ENCODE measurements at regions not wholly inside any gene's neighbourhood (a gene's known extent, or its start where the extent isn't known, plus 50 kb on each side); places are given as distances from the start of the nearest gene placed in this dataset.

DNA sequence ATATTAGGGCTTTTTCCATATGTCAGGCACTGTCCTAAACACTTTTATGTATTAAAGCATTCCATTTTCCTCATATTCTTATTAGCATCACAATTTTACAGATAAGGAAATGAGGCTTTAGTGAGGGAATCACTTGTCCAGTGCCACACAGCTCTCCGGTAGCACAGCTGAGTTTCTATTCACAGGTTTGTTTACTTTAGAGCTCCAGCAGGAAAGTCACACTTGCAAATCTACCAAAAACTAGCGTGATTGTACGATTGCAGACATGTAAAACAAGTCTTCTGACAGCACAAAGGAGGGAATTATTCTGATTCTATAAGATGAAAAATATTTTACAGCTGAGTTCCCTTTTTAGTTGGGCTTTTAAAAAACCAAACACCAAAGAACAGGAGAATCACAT is 472.1 kb downstream of the TMA16 start:
- no peak for DNase-seq (ENCODE audit: low read depth, low spot score)

- DNase-seq (ENCODE audit: low read depth, low spot score): no peak
These were observed 472.8 kb downstream of the TMA16 start for GRCh38 chr4:163967263-163967662.

DNA sequence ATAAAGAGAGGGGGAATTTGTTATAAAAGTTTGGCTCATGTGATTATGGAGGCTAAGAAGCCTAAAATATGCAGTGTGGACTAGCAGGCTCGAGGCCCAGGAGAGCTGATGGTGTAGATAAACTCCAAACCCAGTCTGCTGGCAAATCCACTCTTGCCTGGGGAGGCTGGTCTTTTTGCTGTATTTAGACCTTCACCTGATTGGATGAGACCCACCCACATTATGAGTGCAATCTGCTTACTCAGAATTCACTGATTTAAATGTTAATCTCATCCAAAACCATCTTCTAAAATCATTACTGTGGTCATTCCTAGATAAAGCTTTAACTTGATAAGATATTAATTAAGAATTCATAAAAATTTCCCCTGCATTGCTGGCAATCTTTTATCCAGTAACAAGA is 473.2 kb downstream of the TMA16 start:
- DNase-seq (ENCODE audit: low read depth, low spot score): no peak

GRCh38 chr4:163969291-163969690 is 474.8 kb downstream of the TMA16 start:
- no peak for DNase-seq (ENCODE audit: low read depth, low spot score)

GRCh38 chr4:163976588-163976987 is 482.1 kb downstream of the TMA16 start:
- DNase-seq (ENCODE audit: low read depth, low spot score): no peak

DNA sequence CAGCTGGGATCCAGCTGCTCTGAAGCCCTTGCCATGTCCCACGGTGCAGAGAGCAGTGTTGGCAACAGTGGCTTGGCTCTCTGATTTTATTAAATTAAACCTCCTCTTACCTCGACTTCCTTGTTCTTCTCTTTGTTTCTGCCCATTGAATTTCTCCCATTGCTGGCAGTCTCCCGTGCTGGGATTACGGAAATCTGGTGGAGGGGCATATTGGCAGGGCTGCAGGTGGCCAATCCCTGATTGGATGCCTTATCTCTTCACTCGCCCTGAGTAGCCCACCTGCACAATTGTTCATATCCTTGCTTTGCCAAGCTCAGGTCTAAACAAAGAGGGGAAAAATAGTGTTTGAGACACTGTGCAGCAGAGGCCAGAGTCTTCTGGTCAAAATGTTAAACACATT is 493.9 kb downstream of the TMA16 start:
- DNase-seq (ENCODE audit: low read depth, low spot score): no peak

DNA sequence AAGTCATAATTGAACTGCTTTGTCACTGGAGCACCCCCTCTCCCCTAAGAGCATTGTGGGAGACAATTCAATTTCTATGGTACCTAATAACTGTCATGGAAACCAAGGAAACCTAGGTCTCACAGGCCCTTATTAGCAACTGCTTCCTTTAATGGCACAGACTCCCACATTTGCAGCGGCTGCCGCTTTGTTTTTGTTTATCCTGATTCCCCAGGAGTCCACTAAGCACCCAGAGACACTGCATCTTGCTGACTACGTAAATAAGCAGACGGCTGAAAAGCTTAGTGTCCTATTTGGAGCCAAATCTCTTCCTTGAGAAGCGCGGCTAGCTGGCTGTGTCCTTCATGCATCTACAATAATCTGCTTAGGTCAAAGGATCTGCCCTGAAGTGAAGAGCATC is 494.4 kb downstream of the TMA16 start:
- DNase-seq (ENCODE audit: low read depth, low spot score): no peak

DNA sequence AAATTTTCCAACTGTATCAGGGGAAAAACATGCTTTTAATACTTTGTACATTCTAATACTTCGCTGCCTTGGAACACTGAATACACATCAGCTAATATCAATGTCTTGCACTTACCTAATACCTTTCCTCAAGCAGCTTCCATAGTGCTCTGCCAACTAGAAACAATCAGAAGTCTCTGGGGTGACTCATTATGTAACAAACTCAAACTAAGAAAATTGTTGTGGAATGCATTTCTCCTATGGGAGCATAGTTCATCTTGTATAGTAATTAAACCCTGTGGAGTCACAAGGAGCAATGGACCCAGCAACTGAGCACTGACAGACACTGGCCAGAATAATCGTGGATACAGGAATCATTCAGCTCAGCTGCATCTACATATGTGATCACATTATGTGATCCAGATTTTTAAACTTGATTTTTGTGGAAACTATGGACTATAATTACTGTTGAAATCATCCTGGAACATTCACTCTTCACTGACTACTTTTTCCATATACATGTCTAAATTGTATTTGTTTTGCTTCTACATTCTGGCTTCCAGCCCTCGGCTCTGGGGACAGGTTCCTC is 496.9 kb downstream of the TMA16 start:
- DNase-seq (ENCODE audit: low read depth, low spot score): no peak

DNA sequence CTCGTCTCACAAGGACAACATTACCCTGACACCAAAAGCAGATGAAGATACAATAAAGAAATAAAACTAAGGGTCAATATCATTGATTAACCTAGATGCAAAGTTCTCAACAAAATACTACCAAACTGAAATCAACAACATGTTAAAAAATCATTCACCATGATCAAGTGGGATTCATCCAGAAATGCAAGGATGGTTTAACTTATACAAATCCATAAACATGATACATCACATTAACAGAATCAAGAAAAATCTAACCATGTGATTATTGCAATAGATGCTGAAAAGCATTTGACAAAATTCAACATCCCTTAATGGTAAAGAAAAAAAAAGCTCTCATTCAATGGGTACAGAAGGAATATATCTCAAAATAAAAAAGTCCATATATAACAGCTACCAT is 514.9 kb downstream of the TMA16 start:
- DNase-seq (ENCODE audit: low read depth, low spot score): no peak

DNA sequence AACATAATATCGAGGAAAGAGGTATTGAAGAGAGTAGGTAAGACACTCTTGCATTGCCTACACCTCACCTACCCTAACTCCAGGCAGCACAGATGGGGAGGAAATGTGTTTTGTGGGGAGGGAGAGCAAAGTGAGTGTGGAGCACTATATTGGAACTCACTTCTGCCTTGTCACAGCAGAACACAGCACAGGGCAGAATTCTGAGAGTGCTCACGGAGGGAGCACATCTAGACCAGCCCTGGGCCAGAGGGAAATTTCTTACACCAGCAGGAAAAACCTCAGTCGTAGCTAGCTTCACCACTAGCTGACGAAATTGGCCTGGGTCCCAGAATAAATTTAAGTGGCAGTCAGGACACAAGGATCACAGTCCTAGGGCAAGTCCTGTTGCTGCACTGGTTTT is 517.3 kb downstream of the TMA16 start:
- DNase-seq (ENCODE audit: low read depth, low spot score): no peak

GRCh38 chr4:164012396-164013027 is 518.0 kb downstream of the TMA16 start:
- DNase-seq (ENCODE audit: low read depth, low spot score): no peak

DNA sequence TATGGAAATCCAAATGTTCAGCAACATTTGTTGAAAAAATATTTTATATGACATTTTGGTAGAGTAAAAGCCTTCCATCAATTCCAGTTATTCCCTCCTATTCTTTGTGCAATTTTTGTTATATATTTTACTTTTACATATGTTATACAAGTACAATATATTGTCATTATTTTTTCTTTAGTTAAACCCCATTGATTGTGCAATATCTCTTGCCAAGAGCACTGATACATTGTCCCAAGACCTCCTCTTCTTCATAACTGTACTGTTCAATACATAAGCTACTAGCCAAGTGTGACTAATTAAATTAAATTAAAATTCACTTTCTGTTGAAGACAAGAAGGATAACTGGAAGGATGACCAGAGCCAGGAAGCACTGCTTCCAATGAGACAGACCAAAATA is 527.5 kb downstream of the TMA16 start:
- no peak for DNase-seq (ENCODE audit: low read depth, low spot score)

- DNase-seq (ENCODE audit: low read depth, low spot score): no peak
These were observed 528.7 kb downstream of the TMA16 start for GRCh38 chr4:164023214-164023613.

DNA sequence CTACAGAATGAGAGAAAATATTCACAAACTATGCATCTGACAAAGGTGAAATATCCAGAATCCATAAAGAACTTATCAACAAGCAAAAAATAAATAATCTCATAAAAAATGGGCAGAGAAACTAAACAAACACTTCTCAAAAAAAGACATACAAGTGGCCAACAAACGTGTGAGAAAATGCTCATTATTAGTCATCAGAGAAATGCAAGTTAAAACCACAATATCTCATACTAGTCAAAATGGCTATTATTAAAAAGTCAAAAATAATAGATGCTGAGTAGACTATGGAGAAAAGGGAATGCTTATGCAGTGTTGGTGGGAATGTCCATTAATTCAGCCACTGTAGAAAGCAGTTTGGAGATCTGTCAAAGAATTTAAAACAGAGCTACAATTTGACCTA is 533.3 kb downstream of the TMA16 start:
- DNase-seq (ENCODE audit: low read depth, low spot score): no peak

- no peak for DNase-seq (ENCODE audit: low read depth, low spot score)
These were observed 545.0 kb downstream of the TMA16 start for GRCh38 chr4:164039482-164039881.

- no peak for DNase-seq (ENCODE audit: low read depth, low spot score)
These were observed 562.1 kb downstream of the TMA16 start for GRCh38 chr4:164056426-164057142.

- DNase-seq (ENCODE audit: low read depth, low spot score): no peak
These were observed 564.4 kb downstream of the TMA16 start for GRCh38 chr4:164058776-164059445.

DNA sequence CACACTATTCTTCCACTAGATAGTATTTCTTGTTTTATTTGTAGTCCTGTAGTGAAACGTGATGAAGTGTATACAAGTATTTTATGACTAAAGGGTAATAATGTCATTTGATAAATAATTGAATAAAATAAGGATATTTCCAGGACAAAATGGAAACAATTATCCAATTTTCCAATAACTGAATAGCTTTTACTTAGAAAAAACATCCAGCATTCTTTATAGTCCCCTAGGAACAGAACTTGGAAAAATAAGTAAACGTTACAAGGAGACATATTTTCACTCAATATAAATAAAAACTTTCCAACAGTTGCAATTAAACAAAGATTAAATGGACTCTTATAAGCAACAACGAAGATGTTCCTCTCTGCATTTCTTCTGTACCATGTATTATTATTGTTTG is 566.0 kb downstream of the TMA16 start:
- DNase-seq (ENCODE audit: low read depth, low spot score): no peak

- no peak for DNase-seq (ENCODE audit: low read depth, low spot score)
These were observed 573.9 kb downstream of the TMA16 start for GRCh38 chr4:164068392-164068791.

DNA sequence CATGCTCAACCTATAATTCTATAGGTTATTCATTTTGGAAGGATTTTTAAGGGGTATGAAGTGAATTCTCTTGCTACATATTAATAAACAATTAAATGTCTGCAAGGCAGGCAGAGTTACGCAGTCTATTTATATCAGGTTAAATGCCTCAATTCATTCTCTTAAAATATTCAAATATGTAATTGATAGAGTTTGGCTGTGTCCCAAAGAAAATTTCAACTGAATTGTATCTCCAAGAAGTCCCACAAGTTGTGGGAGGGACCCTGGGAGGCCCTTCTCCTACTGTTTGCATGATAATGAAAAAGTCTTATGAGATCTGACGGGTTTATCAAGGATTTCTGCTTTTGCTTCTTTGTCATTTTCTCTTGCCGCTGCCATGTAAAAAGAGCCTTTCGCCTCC is 576.1 kb downstream of the TMA16 start:
- DNase-seq (ENCODE audit: low read depth, low spot score): no peak

DNA sequence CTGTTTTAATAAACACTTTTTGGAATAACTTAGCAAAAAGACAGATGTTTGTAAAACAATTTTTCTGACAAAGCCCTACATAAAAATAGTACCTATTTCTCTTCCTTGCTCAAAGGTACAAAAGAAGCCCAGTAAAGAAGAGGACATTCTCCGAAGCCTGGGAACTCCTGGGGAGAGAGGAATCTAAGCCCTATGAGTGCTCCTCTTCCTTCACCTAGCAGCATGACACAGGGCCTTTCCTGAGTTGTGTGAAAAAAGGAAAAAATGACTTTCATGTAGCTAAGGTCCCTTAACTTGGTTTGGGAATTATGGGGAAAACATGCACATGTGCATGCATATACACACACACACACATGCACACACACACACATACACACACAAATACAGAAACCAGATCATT is 586.9 kb downstream of the TMA16 start:
- no peak for DNase-seq (ENCODE audit: low read depth, low spot score)

GRCh38 chr4:164081801-164082200 is 587.3 kb downstream of the TMA16 start:
- DNase-seq (ENCODE audit: low read depth, low spot score): no peak

- DNase-seq (ENCODE audit: low read depth, low spot score): no peak
These were observed 593.2 kb downstream of the TMA16 start for GRCh38 chr4:164087733-164088132.
